IMR-90 (cell line): ENCODE measurements at regions not wholly inside any gene's neighbourhood (a gene's known extent, or its start where the extent isn't known, plus 50 kb on each side); places are given as distances from the start of the nearest gene placed in this dataset.

ENCODE experiments used
- ATAC-seq: fragments of 200-7000 bp; cut with Tn5 transposase; 2 replicates; pipeline ENCODE4 v1.9.1; 2020; ENCODE audit warnings: low read depth, mild to moderate bottlenecking, moderate library complexity
- BruUV-seq: library from RNA; stranded (reverse); fragments of 400-500 nt; replicated peaks from 2 replicates; lab custom pipeline; 2021; lab: Mats Ljungman, UMichigan
- CTCF ChIA-PET: fragments of 300-600 bp; formaldehyde crosslinking; extraction: SDS; loops from one replicate; lab custom pipeline; 2021; ENCODE audit warnings: antibody characterized with exemption; lab: Yijun Ruan, JAX
- POLR2A ChIA-PET: fragments of 300-600 bp; sonication (Branson Sonifier 250); formaldehyde crosslinking; loops from one replicate; lab custom pipeline; 2022; ENCODE audit warnings: antibody characterized with exemption; ENCODE audit not compliant: unreplicated experiment; lab: Charles Lee
- DNase-seq: peaks from one replicate; pipeline ENCODE4 v3.0.0; 2013
- H2AFZ ChIP-seq: replicated peaks from 2 replicates; pipeline ENCODE3; 2013; ENCODE audit warnings: low read length, mild to moderate bottlenecking; ENCODE audit not compliant: poor library complexity
- H2AK5ac ChIP-seq: 2 replicates; pipeline ENCODE4 v1.6.1; 2013; ENCODE audit warnings: low read depth, low read length, inconsistent platforms
- H2AK9ac ChIP-seq: replicated peaks from 2 replicates; pipeline ENCODE3; 2013; ENCODE audit warnings: mild to moderate bottlenecking, low read depth, low read length, moderate library complexity; ENCODE audit not compliant: poor library complexity
- H2BK120ac ChIP-seq: 2 replicates; pipeline ENCODE4 v1.6.1; 2013; ENCODE audit warnings: low read depth, low read length, inconsistent platforms
- H2BK15ac ChIP-seq: 3 replicates; pipeline ENCODE4 v1.6.1; 2013; ENCODE audit warnings: low read depth, low read length, inconsistent platforms
- H2BK20ac ChIP-seq: 2 replicates; pipeline ENCODE4 v1.6.1; 2013; ENCODE audit warnings: low read depth, mild to moderate bottlenecking, inconsistent platforms, low read length, moderate library complexity
- H2BK5ac ChIP-seq: 2 replicates; pipeline ENCODE4 v1.6.1; 2013; ENCODE audit warnings: mild to moderate bottlenecking, low read depth, low read length, inconsistent platforms; ENCODE audit not compliant: poor library complexity, severe bottlenecking
- H3K14ac ChIP-seq: replicated peaks from 2 replicates; pipeline ENCODE4 v1.6.1; 2013; ENCODE audit warnings: low read depth, low read length, inconsistent platforms
- H3K18ac ChIP-seq: 2 replicates; pipeline ENCODE4 v1.6.1; 2013; ENCODE audit warnings: low read depth, low read length, control low read depth
- H3K23ac ChIP-seq: 2 replicates; pipeline ENCODE4 v1.6.1; 2013; ENCODE audit warnings: low read depth, low read length, inconsistent platforms
- H3K27ac ChIP-seq: 2 replicates; pipeline ENCODE4 v1.5.1; 2013; ENCODE audit warnings: mild to moderate bottlenecking, control low read depth, low read length; ENCODE audit not compliant: insufficient read depth
- H3K27me3 ChIP-seq: 2 replicates; pipeline ENCODE4 v1.6.1; 2013; ENCODE audit warnings: low read length; ENCODE audit not compliant: control insufficient read depth, insufficient read depth
- H3K36me3 ChIP-seq: 2 replicates; pipeline ENCODE4 v1.6.1; 2013; ENCODE audit warnings: low read length, mixed read lengths; ENCODE audit not compliant: control insufficient read depth, insufficient read depth
- H3K4ac ChIP-seq: 2 replicates; pipeline ENCODE4 v1.6.1; 2013; ENCODE audit warnings: low read depth, low read length, inconsistent platforms
- H3K4me1 ChIP-seq: 2 replicates; pipeline ENCODE4 v1.6.1; 2013; ENCODE audit warnings: low read length, mixed read lengths; ENCODE audit not compliant: control insufficient read depth, insufficient read depth
- H3K4me2 ChIP-seq: 2 replicates; pipeline ENCODE4 v1.6.1; 2013; ENCODE audit warnings: low read depth, mild to moderate bottlenecking, control low read depth, low read length, moderate library complexity
- H3K4me3 ChIP-seq: 2 replicates; pipeline ENCODE4 v1.5.1; 2013; ENCODE audit warnings: low read depth, mild to moderate bottlenecking, control low read depth, low read length, moderate library complexity; ENCODE audit not compliant: insufficient read depth
- H3K56ac ChIP-seq: 2 replicates; pipeline ENCODE4 v1.6.1; 2013; ENCODE audit warnings: low read length, inconsistent platforms; ENCODE audit not compliant: insufficient read depth; ENCODE audit errors: extremely low read depth
- H3K79me1 ChIP-seq, 2 experiments: 2 replicates each; pipeline ENCODE4 v1.6.1; 2013; ENCODE audit warnings: low read length in 2 of 2, inconsistent platforms in 1 of 2, low read depth in 1 of 2
- H3K9ac ChIP-seq: 2 replicates; pipeline ENCODE4 v1.6.1; 2013; ENCODE audit warnings: low read depth, low read length, control low read depth
- H3K9me1 ChIP-seq: 2 replicates; pipeline ENCODE4 v1.6.1; 2013; ENCODE audit warnings: low read length, inconsistent platforms; ENCODE audit not compliant: insufficient read depth
- H3K9me3 ChIP-seq: 2 replicates; pipeline ENCODE4 v1.6.1; 2013; ENCODE audit warnings: low read length; ENCODE audit not compliant: control insufficient read depth, insufficient read depth
- H4K20me1 ChIP-seq: 2 replicates; pipeline ENCODE4 v1.6.1; 2013; ENCODE audit warnings: low read length, inconsistent platforms; ENCODE audit not compliant: insufficient read depth
- H4K5ac ChIP-seq: 2 replicates; pipeline ENCODE4 v1.6.1; 2013; ENCODE audit warnings: mild to moderate bottlenecking, low read depth, low read length, control low read depth
- H4K8ac ChIP-seq, 2 experiments: 2 replicates each; pipeline ENCODE4 v1.6.1; 2013; ENCODE audit warnings: low read depth in 2 of 2, low read length in 2 of 2, control low read depth in 1 of 2, inconsistent platforms in 1 of 2
- H4K91ac ChIP-seq: 2 replicates; pipeline ENCODE4 v1.6.1; 2013; ENCODE audit warnings: low read depth, low read length, inconsistent platforms; ENCODE audit not compliant: insufficient read depth
- BHLHE40 ChIP-seq: fragments of 150-350 bp; IDR thresholded peaks from 2 replicates; pipeline ENCODE4 v1.6.1; 2016; ENCODE audit warnings: mild to moderate bottlenecking, low read depth, low read length
- CEBPB ChIP-seq: IDR thresholded peaks from 2 replicates; pipeline ENCODE4 v1.6.1; 2012; ENCODE audit warnings: low read depth, low read length, improper control_type of control experiment
- CHD1 ChIP-seq: IDR thresholded peaks from 2 replicates; pipeline ENCODE4 v1.6.1; 2012; ENCODE audit warnings: low read depth, low read length, improper control_type of control experiment
- FOS ChIP-seq: fragments of 150-350 bp; IDR thresholded peaks from 2 replicates; pipeline ENCODE4 v1.6.1; 2016; ENCODE audit warnings: low read depth, low read length
- MAFK ChIP-seq: IDR thresholded peaks from 2 replicates; pipeline ENCODE4 v1.6.1; 2012; ENCODE audit warnings: low read depth, low read length, improper control_type of control experiment
- MAZ ChIP-seq: IDR thresholded peaks from 2 replicates; pipeline ENCODE4 v1.6.1; 2012; ENCODE audit warnings: low read depth, mild to moderate bottlenecking, low read length, improper control_type of control experiment, moderate library complexity, borderline replicate concordance
- MXI1 ChIP-seq: IDR thresholded peaks from 2 replicates; pipeline ENCODE4 v1.6.1; 2012; ENCODE audit warnings: low read depth, mild to moderate bottlenecking, low read length, moderate library complexity, borderline replicate concordance
- NFE2L2 ChIP-seq: fragments of 150-350 bp; IDR thresholded peaks from 2 replicates; pipeline ENCODE4 v1.6.1; 2016; ENCODE audit warnings: low read depth, mild to moderate bottlenecking, low read length
- POLR2A ChIP-seq: IDR thresholded peaks from 2 replicates; pipeline ENCODE4 v1.6.1; 2012; ENCODE audit warnings: mild to moderate bottlenecking, low read depth, low read length
- RAD21 ChIP-seq: IDR thresholded peaks from 2 replicates; pipeline ENCODE4 v1.6.1; 2012; ENCODE audit warnings: low read length, improper control_type of control experiment
- RCOR1 ChIP-seq: IDR thresholded peaks from 2 replicates; pipeline ENCODE4 v1.6.1; 2012; ENCODE audit warnings: mild to moderate bottlenecking, low read length, improper control_type of control experiment; ENCODE audit not compliant: insufficient replicate concordance
- RFX5 ChIP-seq: IDR thresholded peaks from 2 replicates; pipeline ENCODE4 v1.8.0; 2012; ENCODE audit warnings: low read depth, mild to moderate bottlenecking, low read length, moderate library complexity
- SMC3 ChIP-seq: fragments of 150-350 bp; IDR thresholded peaks from 2 replicates; pipeline ENCODE4 v1.6.1; 2016; ENCODE audit warnings: low read depth, mild to moderate bottlenecking, antibody characterized with exemption, low read length, moderate library complexity
- USF2 ChIP-seq: fragments of 150-350 bp; IDR thresholded peaks from 2 replicates; pipeline ENCODE4 v1.6.1; 2017; ENCODE audit warnings: mild to moderate bottlenecking, antibody characterized with exemption, low read length, low read depth
- WGBS, 2 experiments: methylation state at CpG; one replicate each; pipeline versions ENCODE4 v1.1.5 to v1.1.7; 2013; ENCODE audit warnings: missing lambda C conversion rate in 2 of 2; ENCODE audit not compliant: insufficient read length in 1 of 2; ENCODE audit errors: extremely low coverage in 2 of 2; 5-methylcytosine and 5-hydroxymethylcytosine counted together
- dilution Hi-C: fragments of 300-500 bp; cut with HindIII; formaldehyde crosslinking; loops from one replicate; pipeline ENCODE4 v1.14.3; 2018; ENCODE audit warnings: low sequenced_read_pairs; ENCODE audit not compliant: unreplicated experiment
- in situ Hi-C: fragments of 300-500 bp; cut with MboI; formaldehyde crosslinking; loops from 3 replicates; pipeline ENCODE4 v1.14.3; 2019; ENCODE audit warnings: low sequenced_read_pairs, inconsistent platforms, mixed read lengths
- intact Hi-C: fragments of 100-400 bp; cut with micrococcal nuclease; formaldehyde crosslinking; loops from 2 replicates; pipeline ENCODE4 v1.10.0; 2022
- TF ChIP-seq, protein P1 (sequence below): conservative IDR thresholded peaks from 2 replicates; pipeline ENCODE4 v1.5.1; 2012; ENCODE audit warnings: mild to moderate bottlenecking, low read depth, low read length, improper control_type of control experiment
- TF ChIP-seq, protein P2 (sequence below): fragments of 150-350 bp; IDR thresholded peaks from 2 replicates; pipeline ENCODE4 v1.6.1; 2016; ENCODE audit warnings: low read depth, mild to moderate bottlenecking, low read length, moderate library complexity, borderline replicate concordance

DNA sequence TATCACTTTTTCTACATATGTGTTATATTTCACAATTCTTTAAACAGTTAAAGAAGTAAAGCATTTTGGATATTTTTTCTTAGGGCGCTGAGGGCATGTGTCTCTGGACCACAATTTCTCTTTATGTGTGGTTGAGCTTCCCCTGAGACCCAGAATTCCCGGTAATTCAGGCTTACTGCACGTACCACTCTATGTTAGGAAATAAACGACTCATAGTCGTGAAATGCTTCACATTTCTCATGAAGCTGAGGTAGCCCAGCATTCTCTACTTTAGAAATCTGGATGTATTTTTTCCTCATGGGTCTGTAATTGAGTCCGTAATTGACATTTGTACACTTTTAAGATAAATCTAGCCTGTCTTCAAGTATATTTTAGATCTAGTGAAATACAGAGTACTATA lies 170.6 kb downstream of the FZD1 start:
- no peak overlapping the region for H2BK20ac ChIP-seq
- DNase-seq = no peak
- intact Hi-C loops = no loop called here
- no CpG with 5 or more reads among the region's 6 CpGs for WGBS, 2 experiments
- H3K23ac ChIP-seq = no peak overlapping the region
- no peak overlapping the region for H2AK9ac ChIP-seq
- H4K5ac ChIP-seq = no peak overlapping the region
- no peak overlapping the region for H2BK120ac ChIP-seq
- no peak overlapping the region for H4K91ac ChIP-seq
- H3K27me3 ChIP-seq = no peaks in the 10 kb centered on the region
- ChIA-PET POLR2A (no interaction called here), CTCF (no interaction called here)
- in situ Hi-C loops = no loop called here
- TF ChIP-seq CHD1 = no peak
- no peak for TF ChIP-seq RAD21
- no peak for TF ChIP-seq USF2
- no peak for TF ChIP-seq RCOR1
- no peak for TF ChIP-seq CEBPB
- no peak for TF ChIP-seq MAFK
- TF ChIP-seq, protein P1, sequence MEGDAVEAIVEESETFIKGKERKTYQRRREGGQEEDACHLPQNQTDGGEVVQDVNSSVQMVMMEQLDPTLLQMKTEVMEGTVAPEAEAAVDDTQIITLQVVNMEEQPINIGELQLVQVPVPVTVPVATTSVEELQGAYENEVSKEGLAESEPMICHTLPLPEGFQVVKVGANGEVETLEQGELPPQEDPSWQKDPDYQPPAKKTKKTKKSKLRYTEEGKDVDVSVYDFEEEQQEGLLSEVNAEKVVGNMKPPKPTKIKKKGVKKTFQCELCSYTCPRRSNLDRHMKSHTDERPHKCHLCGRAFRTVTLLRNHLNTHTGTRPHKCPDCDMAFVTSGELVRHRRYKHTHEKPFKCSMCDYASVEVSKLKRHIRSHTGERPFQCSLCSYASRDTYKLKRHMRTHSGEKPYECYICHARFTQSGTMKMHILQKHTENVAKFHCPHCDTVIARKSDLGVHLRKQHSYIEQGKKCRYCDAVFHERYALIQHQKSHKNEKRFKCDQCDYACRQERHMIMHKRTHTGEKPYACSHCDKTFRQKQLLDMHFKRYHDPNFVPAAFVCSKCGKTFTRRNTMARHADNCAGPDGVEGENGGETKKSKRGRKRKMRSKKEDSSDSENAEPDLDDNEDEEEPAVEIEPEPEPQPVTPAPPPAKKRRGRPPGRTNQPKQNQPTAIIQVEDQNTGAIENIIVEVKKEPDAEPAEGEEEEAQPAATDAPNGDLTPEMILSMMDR = no peak
- TF ChIP-seq FOS = no peak
- no peak for TF ChIP-seq RFX5
- no peak for TF ChIP-seq POLR2A
- TF ChIP-seq MAZ = no peak
- no peak for TF ChIP-seq MXI1
- TF ChIP-seq BHLHE40 = no peak
- no peak for TF ChIP-seq NFE2L2
- TF ChIP-seq, protein P2, sequence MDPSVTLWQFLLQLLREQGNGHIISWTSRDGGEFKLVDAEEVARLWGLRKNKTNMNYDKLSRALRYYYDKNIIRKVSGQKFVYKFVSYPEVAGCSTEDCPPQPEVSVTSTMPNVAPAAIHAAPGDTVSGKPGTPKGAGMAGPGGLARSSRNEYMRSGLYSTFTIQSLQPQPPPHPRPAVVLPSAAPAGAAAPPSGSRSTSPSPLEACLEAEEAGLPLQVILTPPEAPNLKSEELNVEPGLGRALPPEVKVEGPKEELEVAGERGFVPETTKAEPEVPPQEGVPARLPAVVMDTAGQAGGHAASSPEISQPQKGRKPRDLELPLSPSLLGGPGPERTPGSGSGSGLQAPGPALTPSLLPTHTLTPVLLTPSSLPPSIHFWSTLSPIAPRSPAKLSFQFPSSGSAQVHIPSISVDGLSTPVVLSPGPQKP = no peak
- no peak for TF ChIP-seq SMC3
- no peaks in the 10 kb centered on the region for H3K9me1 ChIP-seq
- no peak overlapping the region for H4K8ac ChIP-seq
- no peak overlapping the region for H3K27ac ChIP-seq
- no peak overlapping the region for H2AK5ac ChIP-seq
- H3K4ac ChIP-seq = no peak overlapping the region
- ATAC-seq = no peak
- H3K79me1 ChIP-seq = no peaks in the 10 kb centered on the region
- H2BK5ac ChIP-seq = no peak overlapping the region
- no peaks in the 10 kb centered on the region for H4K20me1 ChIP-seq
- H3K4me1 ChIP-seq = no peaks in the 10 kb centered on the region
- dilution Hi-C loops = no loop called here
- no peak overlapping the region for H3K4me3 ChIP-seq
- no peaks in the 10 kb centered on the region for H3K9me3 ChIP-seq
- H3K18ac ChIP-seq = no peak overlapping the region
- no peak overlapping the region for H2AFZ ChIP-seq
- H3K56ac ChIP-seq = no peak overlapping the region
- H3K36me3 ChIP-seq = no peaks in the 10 kb centered on the region
- H3K14ac ChIP-seq = no peak overlapping the region
- H3K9ac ChIP-seq = no peak overlapping the region
- no peak overlapping the region for H3K4me2 ChIP-seq
- BruUV-seq = no TSS peak
- no peak overlapping the region for H2BK15ac ChIP-seq
